GM21526 (cell line): ENCODE measurements at regions not wholly inside any gene's neighbourhood (a gene's known extent, or its start where the extent isn't known, plus 50 kb on each side); places are given as distances from the start of the nearest gene placed in this dataset.
"Not testable (repeated sequence)": the region's sequence is repeated elsewhere in the genome, so short reads cannot be mapped to it uniquely, and the experiment has no call there.

ENCODE experiments used
- ATAC-seq: cut with Tn5 transposase; IDR thresholded peaks from one replicate; pipeline ENCODE4 v1.9.1; 2021; ENCODE audit warnings: moderate library complexity; ENCODE audit not compliant: unreplicated experiment, low FRiP score

DNA sequence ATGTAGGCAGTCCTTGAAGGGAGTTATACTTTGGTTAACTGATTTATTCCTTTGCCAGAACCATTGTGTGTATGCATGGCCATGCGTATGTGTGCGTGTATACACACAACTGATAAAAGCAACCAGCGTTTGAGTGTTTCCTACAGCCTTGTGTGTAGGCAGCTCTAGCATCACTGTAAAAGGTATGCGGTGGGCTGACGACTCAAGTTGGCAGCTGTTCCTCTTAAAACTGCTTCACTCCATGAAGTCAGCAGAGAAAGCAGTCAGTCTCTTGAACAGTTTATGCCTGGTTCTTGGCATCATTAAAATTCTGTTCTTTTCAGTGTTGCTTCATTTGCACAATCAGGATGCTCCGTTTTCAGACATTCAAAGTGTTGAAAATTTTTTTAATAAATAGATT, 103.5 kb upstream of the FRMPD4 start:
- ATAC-seq = no peak

DNA sequence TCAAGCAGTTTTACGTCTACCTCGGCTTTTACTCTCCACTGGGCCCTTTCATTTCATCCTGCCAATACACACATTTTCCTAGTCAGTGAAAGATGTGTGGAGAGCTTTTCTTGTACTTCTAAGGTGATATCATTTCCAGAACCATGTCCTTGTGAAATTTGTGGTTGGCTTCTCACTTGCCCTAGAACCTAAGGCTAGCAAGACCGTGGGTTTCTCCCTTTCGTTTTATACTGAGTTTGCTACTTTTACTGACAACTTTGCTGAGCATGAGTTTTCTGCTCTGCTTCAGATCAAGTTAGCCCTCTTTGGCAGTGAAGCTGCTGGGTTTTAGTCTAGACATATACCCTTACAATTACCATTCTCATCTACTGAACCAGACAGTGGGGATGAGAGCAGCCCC, 95.7 kb upstream of the FRMPD4 start:
- ATAC-seq = no peak

DNA sequence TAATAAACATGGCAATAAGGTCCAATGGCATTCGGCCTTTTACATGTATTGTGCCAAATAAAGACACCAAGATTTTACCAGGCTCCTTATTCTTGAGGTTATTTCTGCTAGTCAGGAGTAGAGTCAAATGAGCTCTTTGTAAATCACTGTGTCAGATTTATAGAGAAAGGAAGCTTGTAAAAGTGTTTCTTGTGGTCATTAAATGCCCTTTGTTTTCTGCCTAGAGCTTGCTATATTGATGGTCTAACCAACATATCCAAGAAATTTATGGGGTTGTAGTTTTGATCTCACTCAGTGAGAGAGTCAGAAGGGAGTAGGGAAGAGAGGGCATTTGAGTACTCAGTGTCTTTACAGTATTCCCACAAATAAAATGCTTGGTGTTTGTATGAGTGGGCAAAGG, 86.2 kb upstream of the FRMPD4 start:
- no peak for ATAC-seq

DNA sequence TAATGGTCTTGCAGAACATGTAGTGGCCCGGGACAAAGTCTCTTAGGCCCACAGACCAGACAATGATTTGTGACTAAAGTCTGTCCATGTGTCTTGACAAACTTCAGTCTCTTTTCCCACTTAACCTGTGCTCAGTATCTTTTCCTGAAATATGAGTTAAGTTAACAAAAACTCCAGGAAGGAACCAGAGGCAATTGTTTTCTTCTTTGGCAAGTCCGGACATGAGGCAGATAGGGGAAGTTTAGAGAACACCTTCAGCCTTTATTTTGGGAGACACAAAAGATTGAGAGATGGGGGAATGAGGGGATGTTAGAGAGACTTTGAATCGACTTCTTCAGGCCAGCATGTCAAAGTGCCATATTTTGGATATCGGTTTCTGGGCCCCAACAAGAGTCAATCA, 80.2 kb upstream of the FRMPD4 start:
- ATAC-seq = no peak

DNA sequence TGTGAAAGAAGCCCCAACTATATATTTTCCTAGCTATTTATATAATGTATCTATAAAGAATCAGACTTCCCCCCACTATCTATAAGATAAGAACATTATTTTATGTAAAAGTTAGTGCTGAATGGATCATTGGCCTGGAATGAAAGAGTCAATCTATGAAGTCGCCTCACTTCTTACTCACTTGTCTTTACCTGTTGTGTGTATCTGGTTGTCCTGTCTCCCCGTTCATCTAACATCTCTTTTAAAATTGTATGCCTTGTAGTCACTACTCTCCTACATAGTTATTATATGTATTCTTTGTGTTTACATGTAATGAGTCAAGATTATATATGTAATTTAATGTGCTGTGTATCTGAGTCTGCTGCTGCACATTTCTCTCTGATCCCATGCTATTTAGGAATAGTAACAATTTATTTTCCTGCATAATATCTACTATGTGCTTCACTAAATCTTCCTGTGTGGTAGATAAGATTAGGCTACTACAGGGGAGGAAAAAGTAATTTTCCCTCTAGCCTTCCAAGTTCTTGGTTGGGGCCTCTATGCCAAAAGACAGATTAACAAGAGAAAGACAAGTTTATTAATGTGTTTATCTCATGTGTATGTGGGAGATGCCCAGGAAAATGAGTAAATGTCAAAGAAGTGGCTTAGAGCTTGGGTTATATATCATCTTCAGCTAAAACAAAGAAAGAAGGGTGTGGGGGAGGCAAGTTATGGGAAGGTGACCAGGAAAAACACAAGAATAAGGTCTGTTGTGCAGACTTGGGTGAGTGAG, 77.6 kb upstream of the FRMPD4 start:
- ATAC-seq = no peak

DNA sequence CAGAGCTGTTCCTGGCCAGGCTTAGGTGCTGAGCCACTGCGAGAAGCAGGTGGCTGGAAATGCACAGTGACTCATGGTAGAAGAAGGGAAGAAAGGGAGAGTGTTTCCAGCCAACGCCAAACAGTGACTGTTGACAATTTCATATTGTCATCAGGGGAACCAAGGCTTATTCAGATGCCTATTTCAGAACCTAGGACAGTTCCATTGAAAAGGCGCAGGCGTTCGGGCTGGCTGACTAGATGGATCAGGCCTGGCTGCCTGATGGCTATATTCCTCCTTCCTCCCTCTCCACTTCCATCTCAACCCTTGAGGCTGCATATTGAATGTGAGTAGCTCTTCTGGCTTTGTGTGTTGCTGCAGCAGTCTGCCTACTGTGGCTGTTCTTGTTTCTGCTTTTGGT, 73.0 kb upstream of the FRMPD4 start:
- ATAC-seq = no peak

DNA sequence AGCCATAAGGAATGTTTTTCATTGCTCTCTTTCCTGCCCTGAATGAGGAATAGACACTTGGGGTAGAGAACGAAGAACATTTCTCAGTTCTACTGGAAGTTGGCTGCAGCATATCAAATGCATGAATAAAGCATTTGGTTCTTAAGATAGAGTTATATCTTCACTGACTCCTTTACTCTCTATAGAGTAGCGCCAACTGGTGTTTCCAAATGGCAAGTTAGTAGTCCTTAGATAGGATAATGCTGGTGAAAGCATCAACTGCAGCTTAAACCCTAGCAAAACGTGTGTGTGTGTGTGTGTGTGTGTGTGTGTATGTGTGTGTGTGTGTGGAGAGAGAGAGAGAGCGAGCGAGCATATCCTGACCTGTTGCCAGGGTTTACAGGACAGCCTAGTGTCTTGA, 62.2 kb upstream of the FRMPD4 start:
- ATAC-seq = no peak

DNA sequence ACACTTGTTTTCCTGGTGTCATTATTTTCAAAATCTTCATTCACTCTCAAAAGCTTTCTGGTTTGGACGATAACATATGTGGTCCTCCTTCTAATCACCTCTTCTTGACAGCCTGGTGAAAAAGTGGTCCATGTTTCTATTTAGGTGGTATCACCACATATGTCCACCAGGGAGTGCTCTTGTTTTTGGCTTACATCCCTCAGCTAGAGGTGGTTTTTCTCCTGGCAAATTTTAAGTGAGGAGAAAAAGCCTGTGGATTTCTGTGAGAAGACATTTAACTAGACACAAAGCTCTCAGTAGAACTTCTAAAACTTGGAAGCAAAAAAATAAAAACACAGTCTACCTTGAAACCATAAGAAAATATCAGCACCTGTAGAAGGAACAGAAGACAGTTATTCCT, 58.0 kb upstream of the FRMPD4 start:
- no peak for ATAC-seq

DNA sequence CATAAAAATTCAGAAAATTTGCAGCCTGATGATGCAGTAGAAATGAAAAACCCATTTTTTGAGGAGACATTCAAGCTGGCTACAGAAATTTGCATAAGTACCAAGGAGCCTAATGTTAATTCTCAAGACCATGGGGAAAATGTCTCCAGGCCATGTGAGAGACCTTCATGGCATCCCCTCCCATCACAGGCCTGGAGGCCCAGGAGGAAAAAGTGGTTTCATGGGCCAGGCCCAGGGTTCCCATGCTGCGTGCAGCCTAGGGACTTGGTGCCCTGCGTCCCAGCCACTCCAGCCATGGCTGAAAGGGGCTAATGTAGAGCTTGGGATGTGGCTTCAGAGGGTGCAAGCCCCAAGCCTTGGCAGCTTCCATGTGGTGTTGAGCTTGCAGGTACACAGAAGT, 55.3 kb upstream of the FRMPD4 start:
- ATAC-seq = not testable (repeated sequence)
